DND-41 (cell line): ENCODE measurements at regions not wholly inside any gene's neighbourhood (a gene's known extent, or its start where the extent isn't known, plus 50 kb on each side); places are given as distances from the start of the nearest gene placed in this dataset.

Experiments
- CTCF ChIP-seq: IDR thresholded peaks from 2 replicates; pipeline ENCODE4 v1.5.1; 2012; ENCODE audit warnings: borderline replicate concordance, low read length, moderate library complexity, mild to moderate bottlenecking; ENCODE audit not compliant: poor library complexity, severe bottlenecking; ENCODE audit errors: extremely low read depth
- EZH2 ChIP-seq: IDR thresholded peaks from 3 replicates; pipeline ENCODE4 v1.6.1; 2012; ENCODE audit warnings: borderline replicate concordance, low read depth, mild to moderate bottlenecking, moderate library complexity, low read length, inconsistent platforms; ENCODE audit not compliant: severe bottlenecking

- TF ChIP-seq CTCF (no peak), EZH2 (no peak)
Observed at GRCh38 chr7:117982071-117983055, 109.1 kb upstream of the CTTNBP2 start.
